Fibroblast of villous mesenchyme (primary cell): ENCODE measurements at regions not wholly inside any gene's neighbourhood (a gene's known extent, or its start where the extent isn't known, plus 50 kb on each side); places are given as distances from the start of the nearest gene placed in this dataset.

Source experiments
- DNase-seq: peaks from one replicate; pipeline ENCODE4 v3.0.0-alpha.2; 2010; ENCODE audit warnings: low read depth
- H3K4me3 ChIP-seq: 2 replicates; pipeline ENCODE4 v1.5.1; 2011; ENCODE audit warnings: low read depth, mild to moderate bottlenecking, low read length
- CTCF ChIP-seq: IDR thresholded peaks from 2 replicates; pipeline ENCODE4 v1.5.1; 2012; ENCODE audit warnings: low read depth, mild to moderate bottlenecking, low read length; ENCODE audit not compliant: insufficient read depth

- no peak overlapping the region for H3K4me3 ChIP-seq
- no peak for TF ChIP-seq CTCF
- no peak for DNase-seq
Measured at GRCh38 chr18:21928925-21929324, 188.3 kb downstream of the MIB1 start.

- TF ChIP-seq CTCF: no peak
- H3K4me3 ChIP-seq: no peak overlapping the region
- no peak for DNase-seq
Measured at GRCh38 chr18:21930177-21930576, 189.6 kb downstream of the MIB1 start.

- DNase-seq: no peak
- TF ChIP-seq CTCF: no peak
- H3K4me3 ChIP-seq: no peak overlapping the region
Measured at GRCh38 chr18:21933931-21934765, 193.6 kb downstream of the MIB1 start.

- DNase-seq: no peak
- no peak for TF ChIP-seq CTCF
Measured at GRCh38 chr18:21934766-21935015, 194.1 kb downstream of the MIB1 start.

GRCh38 chr18:21943456-21943855 lies 202.9 kb downstream of the MIB1 start:
- H3K4me3 ChIP-seq: no peak overlapping the region
- DNase-seq: no peak
- no peak for TF ChIP-seq CTCF

More at GRCh38 chr18:21934766-21935015, 194.1 kb downstream of the MIB1 start:
- no peak overlapping the region for H3K4me3 ChIP-seq

- no peak for DNase-seq
- no peak for TF ChIP-seq CTCF
Measured at GRCh38 chr18:21949326-21950015, 208.9 kb downstream of the MIB1 start.

More at GRCh38 chr18:21949326-21950015, 208.9 kb downstream of the MIB1 start:
- no peak overlapping the region for H3K4me3 ChIP-seq
